KMS-11 (cell line): ENCODE measurements at regions not wholly inside any gene's neighbourhood (a gene's known extent, or its start where the extent isn't known, plus 50 kb on each side); places are given as distances from the start of the nearest gene placed in this dataset.

ENCODE experiments used
- H2AFZ ChIP-seq: fragments of 200-600 bp; sonication (generic); 2 replicates; pipeline ENCODE4 v1.6.1; 2016; ENCODE audit warnings: antibody characterized with exemption, mixed run types, low read depth
- H3K27ac ChIP-seq: fragments of 200-600 bp; sonication (generic); 2 replicates; pipeline ENCODE4 v1.6.1; 2016; ENCODE audit warnings: mild to moderate bottlenecking, mixed run types
- H3K27me3 ChIP-seq: fragments of 200-600 bp; sonication (generic); 2 replicates; pipeline ENCODE4 v1.6.1; 2017; ENCODE audit warnings: mild to moderate bottlenecking, low read depth, mixed run types, moderate library complexity; ENCODE audit not compliant: insufficient read depth
- H3K36me3 ChIP-seq: fragments of 200-600 bp; sonication (generic); 2 replicates; pipeline ENCODE4 v1.6.1; 2017; ENCODE audit warnings: mild to moderate bottlenecking, mixed run types; ENCODE audit not compliant: insufficient read depth
- H3K4me1 ChIP-seq: fragments of 200-600 bp; sonication (generic); 2 replicates; pipeline ENCODE4 v1.6.1; 2016; ENCODE audit warnings: mild to moderate bottlenecking, low read depth, mixed run types; ENCODE audit not compliant: poor library complexity, severe bottlenecking
- H3K4me2 ChIP-seq: fragments of 200-600 bp; sonication (generic); 2 replicates; pipeline ENCODE4 v1.7.0; 2016; ENCODE audit warnings: mild to moderate bottlenecking, mixed run types
- H3K4me3 ChIP-seq: fragments of 200-600 bp; sonication (generic); IDR thresholded peaks from 2 replicates; pipeline ENCODE4 v1.6.1; 2017; ENCODE audit warnings: low read depth, low read length, mixed read lengths; ENCODE audit not compliant: insufficient read depth
- H3K79me2 ChIP-seq: fragments of 200-600 bp; sonication (generic); 2 replicates; pipeline ENCODE4 v1.6.1; 2016; ENCODE audit warnings: low read depth, mixed run types; ENCODE audit not compliant: insufficient read depth
- H3K9ac ChIP-seq: fragments of 200-600 bp; sonication (generic); 2 replicates; pipeline ENCODE4 v1.6.1; 2016; ENCODE audit warnings: mild to moderate bottlenecking, mixed run types
- H4K20me1 ChIP-seq: fragments of 200-600 bp; sonication (generic); 2 replicates; pipeline ENCODE4 v1.6.1; 2016; ENCODE audit warnings: mild to moderate bottlenecking, mixed run types; ENCODE audit not compliant: insufficient read depth
- TF ChIP-seq, protein P1 (sequence below): fragments of 200-600 bp; sonication (generic); conservative IDR thresholded peaks from 2 replicates; pipeline ENCODE4 v1.6.1; 2017; ENCODE audit warnings: low read depth, mild to moderate bottlenecking, antibody characterized with exemption, low read length, moderate library complexity, mixed read lengths

DNA sequence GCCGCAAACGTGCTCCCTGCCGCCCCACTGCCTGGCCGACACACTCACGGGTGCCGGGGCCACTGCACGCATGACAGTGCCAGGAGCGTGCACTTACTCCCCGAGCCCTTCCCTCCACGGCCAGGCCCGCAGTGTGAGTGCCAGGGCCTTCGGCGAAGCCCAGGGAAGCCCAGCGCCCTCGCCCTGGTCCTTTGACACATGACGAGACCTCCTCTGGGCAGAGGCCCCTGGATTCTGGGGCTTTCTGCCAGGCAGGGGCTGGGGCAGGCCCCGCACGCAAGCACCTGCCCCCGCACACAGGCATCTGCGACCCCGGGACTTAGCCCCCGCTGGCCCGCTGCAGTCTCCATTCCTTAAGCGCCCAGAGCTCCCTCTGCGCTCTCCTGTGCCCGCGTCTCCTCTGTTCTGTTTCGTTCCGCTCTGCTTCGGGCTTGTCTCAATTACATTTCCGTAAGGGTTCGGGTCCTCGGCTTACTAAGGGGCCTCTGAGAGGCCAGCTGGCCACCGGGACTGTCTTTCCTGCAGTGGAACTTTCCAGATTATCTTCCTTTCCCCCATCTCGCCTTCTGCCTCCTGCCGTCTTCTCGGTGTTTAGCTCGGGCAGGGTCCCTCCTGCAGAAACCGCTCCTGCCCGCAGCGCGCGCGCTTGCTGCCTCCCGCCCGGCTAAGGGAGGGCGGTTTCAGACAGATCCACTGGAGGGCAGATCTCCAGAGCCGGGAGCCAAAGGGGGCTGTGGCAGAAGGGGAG lies 98.8 kb downstream of the ING1 start:
- H3K9ac ChIP-seq: no peak overlapping the region
- no peaks in the 10 kb centered on the region for H3K27me3 ChIP-seq
- H3K4me1 ChIP-seq: peaks cover 13% of the 10 kb centered on the region
- TF ChIP-seq, protein P1, sequence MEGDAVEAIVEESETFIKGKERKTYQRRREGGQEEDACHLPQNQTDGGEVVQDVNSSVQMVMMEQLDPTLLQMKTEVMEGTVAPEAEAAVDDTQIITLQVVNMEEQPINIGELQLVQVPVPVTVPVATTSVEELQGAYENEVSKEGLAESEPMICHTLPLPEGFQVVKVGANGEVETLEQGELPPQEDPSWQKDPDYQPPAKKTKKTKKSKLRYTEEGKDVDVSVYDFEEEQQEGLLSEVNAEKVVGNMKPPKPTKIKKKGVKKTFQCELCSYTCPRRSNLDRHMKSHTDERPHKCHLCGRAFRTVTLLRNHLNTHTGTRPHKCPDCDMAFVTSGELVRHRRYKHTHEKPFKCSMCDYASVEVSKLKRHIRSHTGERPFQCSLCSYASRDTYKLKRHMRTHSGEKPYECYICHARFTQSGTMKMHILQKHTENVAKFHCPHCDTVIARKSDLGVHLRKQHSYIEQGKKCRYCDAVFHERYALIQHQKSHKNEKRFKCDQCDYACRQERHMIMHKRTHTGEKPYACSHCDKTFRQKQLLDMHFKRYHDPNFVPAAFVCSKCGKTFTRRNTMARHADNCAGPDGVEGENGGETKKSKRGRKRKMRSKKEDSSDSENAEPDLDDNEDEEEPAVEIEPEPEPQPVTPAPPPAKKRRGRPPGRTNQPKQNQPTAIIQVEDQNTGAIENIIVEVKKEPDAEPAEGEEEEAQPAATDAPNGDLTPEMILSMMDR: no peak
- no peak overlapping the region for H2AFZ ChIP-seq
- no peaks in the 10 kb centered on the region for H3K36me3 ChIP-seq
- H3K4me2 ChIP-seq: no peak overlapping the region
- no peaks in the 10 kb centered on the region for H3K79me2 ChIP-seq
- no peak overlapping the region for H3K4me3 ChIP-seq
- no peaks in the 10 kb centered on the region for H4K20me1 ChIP-seq
- H3K27ac ChIP-seq: no peak overlapping the region

GRCh38 chr13:110812869-110813645 lies 99.6 kb downstream of the ING1 start:
- H4K20me1 ChIP-seq: no peaks in the 10 kb centered on the region
- H3K4me1 ChIP-seq: peaks cover 13% of the 10 kb centered on the region
- no peaks in the 10 kb centered on the region for H3K27me3 ChIP-seq
- no peak overlapping the region for H3K9ac ChIP-seq
- TF ChIP-seq, protein P1: no peak
- H3K36me3 ChIP-seq: no peaks in the 10 kb centered on the region
- H3K4me3 ChIP-seq: no peak overlapping the region
- H2AFZ ChIP-seq: no peak overlapping the region
- H3K27ac ChIP-seq: no peak overlapping the region
- H3K79me2 ChIP-seq: no peaks in the 10 kb centered on the region
- H3K4me2 ChIP-seq: no peak overlapping the region

DNA sequence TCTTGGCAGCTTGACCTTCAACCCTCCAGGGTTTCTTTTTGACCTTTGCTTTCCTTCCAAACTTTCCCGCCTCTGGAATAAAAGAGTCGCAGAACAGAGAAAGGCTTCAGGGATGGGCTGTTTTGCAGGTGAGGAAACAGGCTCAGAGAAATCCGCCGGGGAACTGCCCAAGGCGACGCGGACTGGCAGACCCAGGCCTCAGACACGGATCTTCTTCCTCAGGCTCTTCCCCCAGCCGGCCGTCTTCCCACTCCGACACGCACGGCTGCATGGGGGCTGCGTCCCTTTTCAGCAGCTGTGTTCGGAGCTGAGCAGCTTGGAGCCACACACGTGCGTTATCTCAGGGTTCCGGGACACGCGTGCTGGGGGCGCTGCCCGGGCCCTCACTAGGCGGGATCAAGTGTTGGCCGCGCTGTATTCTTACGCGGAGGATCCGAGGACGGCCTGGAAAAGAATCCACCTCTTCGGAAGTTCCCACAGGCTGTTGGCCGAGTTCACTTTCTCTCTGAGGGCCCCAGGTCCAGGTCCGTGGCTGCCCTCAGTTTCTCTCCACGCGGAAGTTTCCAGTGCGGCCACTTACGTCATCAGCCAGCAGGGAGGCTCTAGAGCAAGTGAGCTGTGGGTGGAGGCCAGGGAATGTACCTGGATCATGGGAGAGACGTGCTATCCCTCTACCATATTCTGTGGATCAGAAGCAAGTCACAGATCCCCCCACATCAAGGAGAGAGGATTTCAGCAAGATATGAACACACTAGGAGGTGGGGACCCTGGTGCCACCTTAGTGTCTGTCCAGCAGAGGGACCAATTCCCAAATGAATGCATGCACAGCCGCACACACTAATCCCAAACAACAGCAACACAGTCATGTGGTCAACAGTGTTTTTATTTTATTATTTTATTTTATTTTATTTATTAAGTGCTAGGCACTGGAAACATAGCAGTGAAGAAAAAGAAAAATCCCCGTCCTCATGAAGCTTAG lies 100.4 kb downstream of the ING1 start:
- no peaks in the 10 kb centered on the region for H3K36me3 ChIP-seq

More for the DNA sequence above, 100.4 kb downstream of the ING1 start:
- Histone ChIP-seq H3K4me2 (no peak overlapping the region), H3K27me3 (no peaks in the 10 kb centered on the region), H3K27ac (no peak overlapping the region), H3K4me1 (peaks cover 13% of the 10 kb centered on the region), H3K79me2 (no peaks in the 10 kb centered on the region), H2AFZ (no peak overlapping the region), H3K9ac (no peak overlapping the region), H3K4me3 (no peak overlapping the region), H4K20me1 (no peaks in the 10 kb centered on the region)
- TF ChIP-seq, protein P1: no peak
